HCT116 (cell line): ENCODE measurements at regions not wholly inside any gene's neighbourhood (a gene's known extent, or its start where the extent isn't known, plus 50 kb on each side); places are given as distances from the start of the nearest gene placed in this dataset.

Source experiments
- EGR1 ChIP-seq: IDR thresholded peaks from 2 replicates; pipeline ENCODE4 v1.6.1; 2012; ENCODE audit warnings: low read depth
- EZH2phosphoT487 ChIP-seq: fragments of 200-600 bp; IDR thresholded peaks from 2 replicates; pipeline ENCODE4 v1.6.1; 2018; ENCODE audit warnings: antibody characterized with exemption, borderline replicate concordance
- POLR2A ChIP-seq: IDR thresholded peaks from 2 replicates; pipeline ENCODE4 v1.7.0; 2011; ENCODE audit warnings: borderline replicate concordance; ENCODE audit not compliant: insufficient read depth, insufficient read length; ENCODE audit errors: extremely low read depth
- POLR2AphosphoS5 ChIP-seq: IDR thresholded peaks from 2 replicates; pipeline ENCODE4 v1.6.1; 2011; ENCODE audit warnings: mild to moderate bottlenecking, low read depth, low read length, moderate library complexity
- SIN3A ChIP-seq: IDR thresholded peaks from 2 replicates; pipeline ENCODE4 v1.6.1; 2012; ENCODE audit warnings: low read depth
- SP1 ChIP-seq: IDR thresholded peaks from 2 replicates; pipeline ENCODE4 v1.6.1; 2012; ENCODE audit warnings: low read depth
- ZNF274 ChIP-seq: fragments of 200-500 bp; sonication (Bioruptor generic); IDR thresholded peaks from 2 replicates; pipeline ENCODE4 v1.6.1; 2014; ENCODE audit warnings: mild to moderate bottlenecking, low read depth, low read length, inconsistent platforms
- TF ChIP-seq, protein P1 (sequence below), 3 experiments: fragments of 200-600 bp in 1 of 3; sonication (generic) in 1 of 3; IDR thresholded peaks in 2 of 3; conservative IDR thresholded peaks in 1 of 3; 2 replicates each; pipeline ENCODE4 v1.5.1; 2012 to 2017; ENCODE audit warnings: low read depth in 2 of 3, low read length in 2 of 3, antibody characterized with exemption in 1 of 3, borderline replicate concordance in 1 of 3, control low read depth in 1 of 3, mild to moderate bottlenecking in 1 of 3, mixed read lengths in 1 of 3, mixed run types in 1 of 3, moderate library complexity in 1 of 3; ENCODE audit not compliant: insufficient read depth in 1 of 3
- TF ChIP-seq, protein P2 (sequence below): IDR thresholded peaks from 2 replicates; pipeline ENCODE4 v1.6.1; 2012; ENCODE audit warnings: low read depth

DNA sequence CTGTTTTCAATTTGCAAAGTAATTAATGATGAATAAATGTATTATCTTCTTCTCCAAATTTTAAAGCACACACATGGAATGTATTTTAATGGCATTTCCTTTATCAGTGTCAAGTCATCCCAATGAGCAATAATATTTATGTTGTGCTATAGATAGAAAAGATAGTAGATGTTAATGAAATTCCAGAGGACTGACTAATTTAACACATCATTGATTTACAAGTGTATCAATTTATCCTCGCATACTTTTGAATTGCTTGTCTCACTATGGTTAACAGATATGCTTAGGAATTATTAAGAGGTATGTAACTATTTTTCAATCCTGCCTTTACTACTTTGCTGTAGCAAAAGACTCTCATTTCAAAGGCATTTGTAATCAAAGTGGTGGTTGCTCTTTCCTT, 842.9 kb downstream of the SLC6A15 start:
- TF ChIP-seq, protein P1, sequence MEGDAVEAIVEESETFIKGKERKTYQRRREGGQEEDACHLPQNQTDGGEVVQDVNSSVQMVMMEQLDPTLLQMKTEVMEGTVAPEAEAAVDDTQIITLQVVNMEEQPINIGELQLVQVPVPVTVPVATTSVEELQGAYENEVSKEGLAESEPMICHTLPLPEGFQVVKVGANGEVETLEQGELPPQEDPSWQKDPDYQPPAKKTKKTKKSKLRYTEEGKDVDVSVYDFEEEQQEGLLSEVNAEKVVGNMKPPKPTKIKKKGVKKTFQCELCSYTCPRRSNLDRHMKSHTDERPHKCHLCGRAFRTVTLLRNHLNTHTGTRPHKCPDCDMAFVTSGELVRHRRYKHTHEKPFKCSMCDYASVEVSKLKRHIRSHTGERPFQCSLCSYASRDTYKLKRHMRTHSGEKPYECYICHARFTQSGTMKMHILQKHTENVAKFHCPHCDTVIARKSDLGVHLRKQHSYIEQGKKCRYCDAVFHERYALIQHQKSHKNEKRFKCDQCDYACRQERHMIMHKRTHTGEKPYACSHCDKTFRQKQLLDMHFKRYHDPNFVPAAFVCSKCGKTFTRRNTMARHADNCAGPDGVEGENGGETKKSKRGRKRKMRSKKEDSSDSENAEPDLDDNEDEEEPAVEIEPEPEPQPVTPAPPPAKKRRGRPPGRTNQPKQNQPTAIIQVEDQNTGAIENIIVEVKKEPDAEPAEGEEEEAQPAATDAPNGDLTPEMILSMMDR (IDR thresholded peaks at IDR 0.05 in 2 of 3, conservative IDR thresholded peaks at IDR 0.05 in 1 of 3; ENCODE audit: borderline replicate concordance in 1 of 3, insufficient read depth in 1 of 3, low read depth in 2 of 3, low read length in 2 of 3) = no peak
- TF ChIP-seq SIN3A (no peak), POLR2AphosphoS5 (no peak), SP1 (no peak), EGR1 (no peak), POLR2A (no peak), EZH2phosphoT487 (no peak), ZNF274 (no peak)
- TF ChIP-seq, protein P2, sequence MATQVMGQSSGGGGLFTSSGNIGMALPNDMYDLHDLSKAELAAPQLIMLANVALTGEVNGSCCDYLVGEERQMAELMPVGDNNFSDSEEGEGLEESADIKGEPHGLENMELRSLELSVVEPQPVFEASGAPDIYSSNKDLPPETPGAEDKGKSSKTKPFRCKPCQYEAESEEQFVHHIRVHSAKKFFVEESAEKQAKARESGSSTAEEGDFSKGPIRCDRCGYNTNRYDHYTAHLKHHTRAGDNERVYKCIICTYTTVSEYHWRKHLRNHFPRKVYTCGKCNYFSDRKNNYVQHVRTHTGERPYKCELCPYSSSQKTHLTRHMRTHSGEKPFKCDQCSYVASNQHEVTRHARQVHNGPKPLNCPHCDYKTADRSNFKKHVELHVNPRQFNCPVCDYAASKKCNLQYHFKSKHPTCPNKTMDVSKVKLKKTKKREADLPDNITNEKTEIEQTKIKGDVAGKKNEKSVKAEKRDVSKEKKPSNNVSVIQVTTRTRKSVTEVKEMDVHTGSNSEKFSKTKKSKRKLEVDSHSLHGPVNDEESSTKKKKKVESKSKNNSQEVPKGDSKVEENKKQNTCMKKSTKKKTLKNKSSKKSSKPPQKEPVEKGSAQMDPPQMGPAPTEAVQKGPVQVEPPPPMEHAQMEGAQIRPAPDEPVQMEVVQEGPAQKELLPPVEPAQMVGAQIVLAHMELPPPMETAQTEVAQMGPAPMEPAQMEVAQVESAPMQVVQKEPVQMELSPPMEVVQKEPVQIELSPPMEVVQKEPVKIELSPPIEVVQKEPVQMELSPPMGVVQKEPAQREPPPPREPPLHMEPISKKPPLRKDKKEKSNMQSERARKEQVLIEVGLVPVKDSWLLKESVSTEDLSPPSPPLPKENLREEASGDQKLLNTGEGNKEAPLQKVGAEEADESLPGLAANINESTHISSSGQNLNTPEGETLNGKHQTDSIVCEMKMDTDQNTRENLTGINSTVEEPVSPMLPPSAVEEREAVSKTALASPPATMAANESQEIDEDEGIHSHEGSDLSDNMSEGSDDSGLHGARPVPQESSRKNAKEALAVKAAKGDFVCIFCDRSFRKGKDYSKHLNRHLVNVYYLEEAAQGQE = no peak
